Type B pancreatic cell (in vitro differentiated cells): ENCODE measurements at regions not wholly inside any gene's neighbourhood (a gene's known extent, or its start where the extent isn't known, plus 50 kb on each side); places are given as distances from the start of the nearest gene placed in this dataset.

Experiments
- DNase-seq: peaks from one replicate; pipeline ENCODE4 v3.0.0; 2021; ENCODE audit warnings: mixed read lengths; ENCODE audit not compliant: unreplicated experiment; ENCODE audit errors: extremely low spot score
- H3K27ac Mint-ChIP-seq: 2 replicates; pipeline ENCODE4 v1.8.0; 2021; ENCODE audit warnings: mild to moderate bottlenecking, mixed read lengths
- H3K27me3 Mint-ChIP-seq: 2 replicates; pipeline ENCODE4 v1.8.0; 2021; ENCODE audit warnings: mixed read lengths
- H3K36me3 Mint-ChIP-seq: 2 replicates; pipeline ENCODE4 v1.8.0; 2021; ENCODE audit warnings: mixed read lengths
- H3K4me1 Mint-ChIP-seq: one replicate; pipeline ENCODE4 v1.8.0; 2021; ENCODE audit warnings: mixed read lengths; ENCODE audit not compliant: unreplicated experiment
- H3K4me3 Mint-ChIP-seq: 2 replicates; pipeline ENCODE4 v1.8.0; 2021; ENCODE audit warnings: mild to moderate bottlenecking, mixed read lengths
- H3K9me3 Mint-ChIP-seq: 2 replicates; pipeline ENCODE4 v1.8.0; 2021; ENCODE audit warnings: mixed read lengths
- TF ChIP-seq, protein P1 (sequence below): fragments of 200-600 bp; sonication (generic); conservative IDR thresholded peaks from 2 replicates; pipeline ENCODE4 v1.5.0; 2021; ENCODE audit warnings: antibody characterized with exemption, mild to moderate bottlenecking

DNA sequence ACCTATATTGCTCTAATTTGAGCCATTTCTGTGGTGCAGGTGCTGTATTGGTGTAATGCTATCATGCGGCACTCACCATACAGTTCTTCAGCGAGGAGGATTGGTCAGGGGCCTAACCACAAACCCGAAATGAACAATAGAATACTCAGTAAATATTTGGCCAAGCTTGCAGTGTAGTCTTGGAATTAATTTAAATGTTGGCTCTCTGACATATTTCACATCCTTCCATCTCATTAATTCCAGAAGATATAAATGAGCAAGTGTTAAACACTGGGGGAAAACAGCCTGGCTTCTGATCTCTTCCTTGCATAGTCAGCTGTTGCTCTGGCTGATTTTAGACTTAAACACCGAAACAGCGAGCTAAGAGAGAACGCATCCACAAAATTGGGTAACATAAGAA is 663.1 kb upstream of the GHITM start:
- H3K4me1 Mint-ChIP-seq = no peaks in the 10 kb centered on the region
- no peak overlapping the region for H3K4me3 Mint-ChIP-seq
- H3K36me3 Mint-ChIP-seq = no peaks in the 10 kb centered on the region
- TF ChIP-seq, protein P1, sequence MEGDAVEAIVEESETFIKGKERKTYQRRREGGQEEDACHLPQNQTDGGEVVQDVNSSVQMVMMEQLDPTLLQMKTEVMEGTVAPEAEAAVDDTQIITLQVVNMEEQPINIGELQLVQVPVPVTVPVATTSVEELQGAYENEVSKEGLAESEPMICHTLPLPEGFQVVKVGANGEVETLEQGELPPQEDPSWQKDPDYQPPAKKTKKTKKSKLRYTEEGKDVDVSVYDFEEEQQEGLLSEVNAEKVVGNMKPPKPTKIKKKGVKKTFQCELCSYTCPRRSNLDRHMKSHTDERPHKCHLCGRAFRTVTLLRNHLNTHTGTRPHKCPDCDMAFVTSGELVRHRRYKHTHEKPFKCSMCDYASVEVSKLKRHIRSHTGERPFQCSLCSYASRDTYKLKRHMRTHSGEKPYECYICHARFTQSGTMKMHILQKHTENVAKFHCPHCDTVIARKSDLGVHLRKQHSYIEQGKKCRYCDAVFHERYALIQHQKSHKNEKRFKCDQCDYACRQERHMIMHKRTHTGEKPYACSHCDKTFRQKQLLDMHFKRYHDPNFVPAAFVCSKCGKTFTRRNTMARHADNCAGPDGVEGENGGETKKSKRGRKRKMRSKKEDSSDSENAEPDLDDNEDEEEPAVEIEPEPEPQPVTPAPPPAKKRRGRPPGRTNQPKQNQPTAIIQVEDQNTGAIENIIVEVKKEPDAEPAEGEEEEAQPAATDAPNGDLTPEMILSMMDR = no peak
- no peak overlapping the region for H3K27ac Mint-ChIP-seq
- H3K9me3 Mint-ChIP-seq = peaks cover 7% of the 10 kb centered on the region
- no peak for DNase-seq
- H3K27me3 Mint-ChIP-seq = no peaks in the 10 kb centered on the region

DNA sequence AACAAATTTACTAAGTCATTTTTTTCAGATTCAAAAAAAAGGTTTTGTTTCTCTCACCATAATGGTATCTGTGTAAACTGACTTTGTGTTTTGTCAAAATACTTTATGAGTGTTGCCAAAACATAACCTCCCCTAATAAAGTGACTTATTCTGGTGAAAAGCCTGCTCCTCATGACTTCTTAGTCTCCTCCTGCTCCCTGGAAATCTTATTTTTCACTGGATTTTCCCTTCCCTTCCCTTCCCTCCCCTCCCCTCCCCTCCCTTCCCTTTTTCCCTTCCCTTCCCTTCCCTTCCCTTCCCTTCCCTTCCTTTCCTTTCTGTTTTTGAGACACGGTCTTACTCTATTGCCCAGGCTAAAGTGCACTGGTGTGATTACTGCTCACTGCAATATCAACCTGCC is 650.1 kb upstream of the GHITM start:
- H3K36me3 Mint-ChIP-seq = no peaks in the 10 kb centered on the region
- no peaks in the 10 kb centered on the region for H3K27me3 Mint-ChIP-seq
- no peak overlapping the region for H3K4me3 Mint-ChIP-seq
- no peaks in the 10 kb centered on the region for H3K9me3 Mint-ChIP-seq
- H3K4me1 Mint-ChIP-seq = no peaks in the 10 kb centered on the region
- no peak for DNase-seq
- no peak overlapping the region for H3K27ac Mint-ChIP-seq
- TF ChIP-seq, protein P1 = no peak

DNA sequence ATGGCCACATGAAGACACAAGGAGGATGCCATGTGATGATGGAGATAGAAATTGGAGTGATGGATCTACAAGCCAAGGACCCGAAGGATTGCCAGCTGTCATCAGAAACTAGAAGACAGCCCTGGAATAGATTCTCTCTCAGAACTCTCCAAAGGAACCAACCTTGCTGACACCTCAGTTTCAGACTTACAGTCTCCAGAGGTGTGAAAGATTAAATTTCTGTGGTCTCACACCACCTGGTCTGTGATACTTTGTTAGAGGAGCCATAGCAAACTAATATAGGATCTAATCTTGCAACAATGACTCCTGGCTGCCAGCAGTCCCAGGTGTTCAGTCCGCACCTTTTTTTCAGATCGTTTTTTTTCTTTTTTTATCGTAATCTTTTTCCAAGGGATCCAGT is 647.3 kb upstream of the GHITM start:
- no peaks in the 10 kb centered on the region for H3K27me3 Mint-ChIP-seq
- TF ChIP-seq, protein P1 = no peak

DNA sequence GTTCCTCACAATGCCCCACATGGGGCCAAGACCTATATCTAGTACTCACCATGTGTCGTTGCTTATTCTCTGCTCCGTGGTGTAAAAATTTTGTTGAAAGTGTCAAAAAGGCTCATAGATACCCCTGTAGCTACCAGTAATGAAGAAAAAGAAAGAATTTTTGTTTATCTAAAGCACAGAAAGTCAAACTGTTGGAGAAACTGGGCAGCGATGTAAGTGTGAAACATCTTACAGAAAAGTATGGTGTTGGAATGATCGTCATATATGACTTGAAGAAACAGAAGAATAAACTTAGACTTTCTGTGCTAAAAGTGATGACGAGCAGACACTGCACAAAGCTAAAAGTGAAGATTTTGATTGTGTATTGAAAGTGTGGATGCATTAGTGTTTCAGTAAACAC is 626.6 kb upstream of the GHITM start:
- H3K4me1 Mint-ChIP-seq = peaks cover 3% of the 10 kb centered on the region
- H3K9me3 Mint-ChIP-seq = no peaks in the 10 kb centered on the region
- peaks cover 5% of the 10 kb centered on the region for H3K27me3 Mint-ChIP-seq
- H3K4me3 Mint-ChIP-seq = no peak overlapping the region
- no peaks in the 10 kb centered on the region for H3K36me3 Mint-ChIP-seq
- H3K27ac Mint-ChIP-seq = no peak overlapping the region
- TF ChIP-seq, protein P1 = no peak
- no peak for DNase-seq

More for the DNA sequence above, 647.3 kb upstream of the GHITM start:
- Mint-ChIP-seq H3K4me1 (no peaks in the 10 kb centered on the region), H3K4me3 (no peak overlapping the region), H3K9me3 (no peaks in the 10 kb centered on the region), H3K27ac (no peak overlapping the region), H3K36me3 (no peaks in the 10 kb centered on the region)
- DNase-seq = no peak

DNA sequence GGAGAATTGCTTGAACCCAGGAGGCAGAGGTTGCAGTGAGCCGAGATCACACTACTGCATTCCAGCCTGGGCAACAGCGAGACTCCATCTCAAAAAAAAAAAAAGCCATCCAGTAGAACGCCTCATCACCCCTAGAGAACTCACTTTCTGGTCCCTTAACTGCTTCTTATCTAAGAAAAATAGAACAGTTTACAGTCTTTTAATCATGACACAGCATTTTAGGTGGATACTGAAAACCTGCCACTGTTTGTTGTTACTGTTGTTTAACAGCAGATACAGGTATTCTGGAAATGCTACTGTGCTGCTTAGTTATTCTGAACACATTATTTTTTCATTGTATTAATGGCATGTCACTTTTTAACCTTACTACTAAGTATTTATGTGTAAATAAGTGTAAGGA is 624.3 kb upstream of the GHITM start:
- Mint-ChIP-seq H3K27me3 (peaks cover 13% of the 10 kb centered on the region), H3K4me3 (no peak overlapping the region), H3K4me1 (peaks cover 3% of the 10 kb centered on the region), H3K9me3 (no peaks in the 10 kb centered on the region), H3K27ac (no peak overlapping the region), H3K36me3 (no peaks in the 10 kb centered on the region)
- DNase-seq = no peak
- TF ChIP-seq, protein P1 = no peak

DNA sequence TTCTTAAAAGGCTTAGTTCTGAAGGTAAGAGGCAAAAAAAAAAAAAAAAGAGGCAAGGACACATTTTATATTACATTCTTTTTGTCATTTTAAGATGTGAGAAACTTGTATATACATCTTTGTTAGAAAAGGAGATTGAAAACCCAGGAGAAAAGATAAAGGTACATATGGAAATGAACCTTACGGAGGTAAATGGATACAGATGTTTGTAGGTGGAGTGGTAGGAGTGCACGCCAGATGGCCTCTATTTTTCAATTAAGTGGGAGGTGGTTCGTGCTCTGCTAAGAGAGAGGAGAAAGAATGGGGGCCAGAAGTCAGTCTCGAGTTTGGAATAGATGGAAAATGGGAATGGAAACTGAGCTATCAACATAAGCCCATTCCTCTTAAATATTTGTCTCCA is 622.5 kb upstream of the GHITM start:
- Mint-ChIP-seq H3K9me3 (no peaks in the 10 kb centered on the region), H3K27me3 (peaks cover 13% of the 10 kb centered on the region), H3K4me1 (peaks cover 3% of the 10 kb centered on the region), H3K27ac (no peak overlapping the region), H3K4me3 (no peak overlapping the region), H3K36me3 (no peaks in the 10 kb centered on the region)
- TF ChIP-seq, protein P1 = no peak
- DNase-seq = no peak
